Smooth muscle cell (in vitro differentiated cells): ENCODE measurements at regions not wholly inside any gene's neighbourhood (a gene's known extent, or its start where the extent isn't known, plus 50 kb on each side); places are given as distances from the start of the nearest gene placed in this dataset.

Experiments used
- DNase-seq: peaks from one replicate; lab custom pipeline; 2025; ENCODE audit not compliant: unreplicated experiment; lab: John Stamatoyannopoulos, UW
- H2AFZ ChIP-seq: fragments of 200-600 bp; sonication (generic); 2 replicates; pipeline ENCODE4 v1.6.0; 2016; ENCODE audit warnings: antibody characterized with exemption, low read depth, mild to moderate bottlenecking
- H3F3A ChIP-seq: fragments of 200-600 bp; sonication (generic); 2 replicates; pipeline ENCODE4 v1.6.0; 2017; ENCODE audit warnings: antibody characterized with exemption, low read depth
- H3K27ac ChIP-seq: fragments of 200-600 bp; sonication (generic); 2 replicates; pipeline ENCODE4 v1.5.1; 2016; ENCODE audit warnings: low read depth, mild to moderate bottlenecking
- H3K27me3 ChIP-seq: fragments of 200-600 bp; sonication (generic); 2 replicates; pipeline ENCODE4 v1.6.1; 2016; ENCODE audit warnings: low read depth, mild to moderate bottlenecking
- H3K36me3 ChIP-seq: fragments of 200-600 bp; sonication (generic); 2 replicates; pipeline ENCODE4 v1.5.1; 2016; ENCODE audit warnings: low read depth
- H3K4me1 ChIP-seq: fragments of 200-600 bp; sonication (generic); 2 replicates; pipeline ENCODE4 v1.5.1; 2016; ENCODE audit warnings: low read depth
- H3K4me2 ChIP-seq: fragments of 200-600 bp; sonication (generic); 2 replicates; pipeline ENCODE4 v1.6.0; 2016; ENCODE audit warnings: mild to moderate bottlenecking
- H3K4me3 ChIP-seq: fragments of 200-600 bp; sonication (generic); 2 replicates; pipeline ENCODE4 v1.5.1; 2016; ENCODE audit warnings: mild to moderate bottlenecking
- H3K79me2 ChIP-seq: fragments of 200-600 bp; sonication (generic); 2 replicates; pipeline ENCODE4 v1.6.0; 2016; ENCODE audit warnings: low read depth, mild to moderate bottlenecking
- H3K9ac ChIP-seq: fragments of 200-600 bp; sonication (generic); 2 replicates; pipeline ENCODE4 v1.6.0; 2016; ENCODE audit warnings: low read depth
- H3K9me3 ChIP-seq: fragments of 200-600 bp; sonication (generic); replicated peaks from 2 replicates; pipeline ENCODE4 v1.5.1; 2016; ENCODE audit warnings: low read depth
- H4K20me1 ChIP-seq: fragments of 200-600 bp; sonication (generic); 2 replicates; pipeline ENCODE4 v1.6.0; 2016; ENCODE audit warnings: low read depth
- WGBS: methylation state at CpG from one replicate; pipeline ENCODE4 v1.1.7; 2016; ENCODE audit warnings: low lambda C conversion rate; 5-methylcytosine and 5-hydroxymethylcytosine counted together
- TF ChIP-seq, protein P1 (sequence below): fragments of 200-600 bp; sonication (generic); IDR thresholded peaks from 2 replicates; pipeline ENCODE4 v1.5.1; 2017; ENCODE audit warnings: borderline replicate concordance, mild to moderate bottlenecking, antibody characterized with exemption; ENCODE audit not compliant: insufficient read depth, poor library complexity, severe bottlenecking

DNA sequence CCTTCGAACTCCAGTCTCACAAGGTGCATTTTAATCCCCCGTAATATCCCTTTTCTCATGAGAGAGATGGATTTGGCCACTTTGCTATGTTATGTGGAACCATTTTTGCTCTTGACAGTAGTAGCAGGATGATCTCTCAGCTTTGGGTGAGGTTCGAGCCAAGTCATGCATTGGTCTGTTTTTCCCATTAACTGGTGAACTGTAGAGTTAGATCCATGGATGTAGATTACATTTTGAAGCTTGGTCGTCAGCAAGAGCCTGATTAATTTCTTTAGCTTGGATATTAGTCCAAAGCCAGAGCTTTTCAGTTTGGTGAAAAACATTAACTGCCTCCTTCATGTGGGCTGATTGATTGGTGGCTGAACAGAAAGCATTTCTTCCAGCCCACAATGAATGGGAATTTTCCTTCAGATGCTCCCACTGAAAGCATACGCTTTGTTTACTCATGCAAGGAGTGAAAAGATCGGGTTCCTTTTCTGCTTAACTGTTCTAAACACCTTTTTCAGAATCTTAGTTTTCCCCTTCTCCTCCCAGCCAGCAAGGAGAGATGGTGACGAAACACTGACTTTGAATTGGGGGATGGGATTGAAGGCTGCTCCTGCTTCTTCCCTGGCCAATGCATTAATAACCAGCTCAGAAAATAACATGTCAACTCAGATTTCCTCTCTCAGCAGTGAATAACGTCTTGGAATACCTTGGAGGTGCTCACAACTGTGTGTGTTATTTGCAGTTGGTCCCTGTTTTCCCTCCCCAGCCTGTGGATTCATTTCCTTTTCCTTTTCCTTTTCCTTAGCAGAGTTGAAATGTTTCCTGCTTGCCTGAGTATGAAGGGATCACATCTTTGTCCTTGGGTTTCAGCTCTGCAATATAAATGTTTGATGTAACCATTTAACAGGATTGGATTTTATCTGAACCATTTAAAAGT, 351.8 kb upstream of the FZD8 start:
- Histone ChIP-seq H3K4me1 (no peaks in the 10 kb centered on the region), H3K27me3 (no peaks in the 10 kb centered on the region), H4K20me1 (no peaks in the 10 kb centered on the region), H3K9me3 (no peaks in the 10 kb centered on the region), H3K27ac (no peak overlapping the region), H3K4me2 (no peak overlapping the region), H3K79me2 (no peaks in the 10 kb centered on the region), H3K9ac (no peak overlapping the region), H2AFZ (no peak overlapping the region), H3F3A (no peaks in the 10 kb centered on the region), H3K4me3 (no peak overlapping the region), H3K36me3 (no peaks in the 10 kb centered on the region)
- TF ChIP-seq, protein P1, sequence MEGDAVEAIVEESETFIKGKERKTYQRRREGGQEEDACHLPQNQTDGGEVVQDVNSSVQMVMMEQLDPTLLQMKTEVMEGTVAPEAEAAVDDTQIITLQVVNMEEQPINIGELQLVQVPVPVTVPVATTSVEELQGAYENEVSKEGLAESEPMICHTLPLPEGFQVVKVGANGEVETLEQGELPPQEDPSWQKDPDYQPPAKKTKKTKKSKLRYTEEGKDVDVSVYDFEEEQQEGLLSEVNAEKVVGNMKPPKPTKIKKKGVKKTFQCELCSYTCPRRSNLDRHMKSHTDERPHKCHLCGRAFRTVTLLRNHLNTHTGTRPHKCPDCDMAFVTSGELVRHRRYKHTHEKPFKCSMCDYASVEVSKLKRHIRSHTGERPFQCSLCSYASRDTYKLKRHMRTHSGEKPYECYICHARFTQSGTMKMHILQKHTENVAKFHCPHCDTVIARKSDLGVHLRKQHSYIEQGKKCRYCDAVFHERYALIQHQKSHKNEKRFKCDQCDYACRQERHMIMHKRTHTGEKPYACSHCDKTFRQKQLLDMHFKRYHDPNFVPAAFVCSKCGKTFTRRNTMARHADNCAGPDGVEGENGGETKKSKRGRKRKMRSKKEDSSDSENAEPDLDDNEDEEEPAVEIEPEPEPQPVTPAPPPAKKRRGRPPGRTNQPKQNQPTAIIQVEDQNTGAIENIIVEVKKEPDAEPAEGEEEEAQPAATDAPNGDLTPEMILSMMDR, result no peak
- WGBS, result 85% methylated on average over 8 of the region's 8 CpGs
- no peak for DNase-seq

DNA sequence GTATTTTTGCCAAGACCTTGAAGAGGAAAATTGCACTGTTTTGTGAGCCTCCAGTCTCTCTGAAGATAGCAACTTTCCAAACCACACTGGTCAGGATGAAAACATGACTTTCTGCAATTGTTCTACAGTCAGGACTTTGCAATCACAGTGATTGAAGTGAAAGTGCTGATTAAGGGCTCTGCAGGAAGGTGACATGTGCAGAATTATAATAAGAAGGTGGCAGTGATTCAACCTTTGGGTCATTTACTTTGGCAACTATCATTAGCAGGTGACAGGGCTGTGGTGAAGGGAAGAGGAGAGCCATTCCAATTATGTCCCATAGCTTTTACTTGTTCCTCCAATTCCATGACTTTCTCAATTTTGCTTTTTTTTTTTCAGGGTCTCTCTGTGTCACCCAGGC, 350.0 kb upstream of the FZD8 start:
- TF ChIP-seq, protein P1, result no peak

DNA sequence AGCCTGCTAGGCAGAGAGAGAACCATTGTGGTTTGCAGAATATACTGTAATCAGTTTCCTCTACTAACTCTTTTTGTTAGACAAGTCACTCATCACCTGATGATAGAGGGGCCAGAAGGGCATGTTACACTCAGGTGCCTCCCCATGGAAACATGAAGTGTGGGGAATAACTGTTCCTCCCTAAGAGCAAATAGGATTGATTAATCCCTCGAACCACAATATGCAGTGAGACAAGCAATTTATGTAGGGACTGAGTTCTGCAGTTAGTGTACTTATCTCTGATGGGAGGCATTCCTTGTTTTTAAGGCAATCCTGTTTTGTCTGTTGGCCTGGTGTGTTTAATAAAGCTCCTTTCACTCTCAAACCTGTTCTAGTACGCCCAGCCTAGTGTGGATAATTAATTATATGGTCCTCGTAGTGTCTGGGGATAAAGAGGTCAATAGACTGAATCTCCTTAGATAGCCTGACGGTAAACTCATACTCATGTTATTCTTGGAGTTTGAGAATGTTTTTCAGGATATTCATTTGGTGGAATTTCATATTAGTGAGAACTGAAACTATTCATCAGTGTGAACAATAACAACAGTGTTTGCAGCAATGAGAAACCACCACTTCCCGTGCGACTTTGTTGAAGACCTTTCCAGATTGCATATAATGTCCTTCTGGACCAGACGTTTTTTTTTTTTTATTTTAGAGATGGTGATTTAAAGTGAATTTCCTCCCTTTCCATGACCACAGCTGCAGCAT, 344.8 kb upstream of the FZD8 start:
- Histone ChIP-seq H3K9ac (no peak overlapping the region), H3K36me3 (no peaks in the 10 kb centered on the region), H3K4me1 (no peaks in the 10 kb centered on the region), H4K20me1 (no peaks in the 10 kb centered on the region), H3K27me3 (no peaks in the 10 kb centered on the region), H3F3A (no peaks in the 10 kb centered on the region), H3K9me3 (no peaks in the 10 kb centered on the region), H3K4me3 (no peak overlapping the region), H3K4me2 (no peak overlapping the region), H2AFZ (no peak overlapping the region), H3K27ac (no peak overlapping the region), H3K79me2 (no peaks in the 10 kb centered on the region)
- TF ChIP-seq, protein P1, result no peak
- WGBS, result 83% methylated on average over 7 of the region's 7 CpGs
- no peak for DNase-seq

More for the DNA sequence above, 350.0 kb upstream of the FZD8 start:
- Histone ChIP-seq H4K20me1 (no peaks in the 10 kb centered on the region), H2AFZ (no peak overlapping the region), H3K4me2 (no peak overlapping the region), H3K9ac (no peak overlapping the region), H3K27ac (no peak overlapping the region), H3K79me2 (no peaks in the 10 kb centered on the region), H3K36me3 (no peaks in the 10 kb centered on the region), H3K4me3 (no peak overlapping the region), H3F3A (no peaks in the 10 kb centered on the region), H3K9me3 (no peaks in the 10 kb centered on the region), H3K27me3 (no peaks in the 10 kb centered on the region), H3K4me1 (no peaks in the 10 kb centered on the region)
- DNase-seq, result no peak
